ENCODE measurements at regions not wholly inside any gene's neighbourhood (a gene's known extent, or its start where the extent isn't known, plus 50 kb on each side); places are given as distances from the start of the nearest gene placed in this dataset.

- DNase-seq (ENCODE audit: extremely low spot score), result no peak
- peak; percentile 81 for TF ChIP-seq ELF4 (IDR thresholded peaks at IDR 0.05)
- TF ChIP-seq, protein P1, sequence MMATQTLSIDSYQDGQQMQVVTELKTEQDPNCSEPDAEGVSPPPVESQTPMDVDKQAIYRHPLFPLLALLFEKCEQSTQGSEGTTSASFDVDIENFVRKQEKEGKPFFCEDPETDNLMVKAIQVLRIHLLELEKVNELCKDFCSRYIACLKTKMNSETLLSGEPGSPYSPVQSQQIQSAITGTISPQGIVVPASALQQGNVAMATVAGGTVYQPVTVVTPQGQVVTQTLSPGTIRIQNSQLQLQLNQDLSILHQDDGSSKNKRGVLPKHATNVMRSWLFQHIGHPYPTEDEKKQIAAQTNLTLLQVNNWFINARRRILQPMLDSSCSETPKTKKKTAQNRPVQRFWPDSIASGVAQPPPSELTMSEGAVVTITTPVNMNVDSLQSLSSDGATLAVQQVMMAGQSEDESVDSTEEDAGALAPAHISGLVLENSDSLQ (IDR thresholded peaks at IDR 0.05), result no peak
- POLR2A ChIA-PET, result no interaction called here
- CTCF ChIA-PET, result no interaction called here
Measured at GRCh38 chr10:85157206-85157605, 828.8 kb downstream of the CCSER2 start.

DNA sequence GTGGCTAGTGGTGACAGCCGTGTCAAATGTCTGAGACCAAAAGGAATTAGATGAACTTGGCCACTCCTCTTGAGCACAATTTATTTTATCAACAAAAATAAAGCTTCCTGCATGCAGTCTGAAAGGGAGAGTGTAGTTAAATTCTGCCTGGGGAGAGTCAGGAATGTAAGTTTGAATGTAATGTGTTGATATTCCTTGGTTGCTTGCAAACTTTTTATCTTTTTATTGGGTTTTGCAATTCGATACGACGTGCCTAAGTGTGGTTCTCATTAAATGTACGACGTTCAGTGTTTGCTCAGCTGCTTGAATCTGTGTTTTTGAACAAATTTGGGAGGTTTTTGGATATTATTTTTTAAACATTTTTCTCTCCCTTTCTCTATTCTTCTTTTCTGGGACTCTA lies 839.9 kb downstream of the CCSER2 start:
- TF ChIP-seq ZNF384 (IDR thresholded peaks at IDR 0.05) (no peak), CTBP1 (IDR thresholded peaks at IDR 0.05; ENCODE audit: borderline replicate concordance) (no peak), LEF1 (IDR thresholded peaks at IDR 0.05; ENCODE audit: borderline replicate concordance) (no peak), SUZ12 (IDR thresholded peaks at IDR 0.05) (no peak), FOXK2 (IDR thresholded peaks at IDR 0.05) (no peak), FOXM1 (IDR thresholded peaks at IDR 0.05; ENCODE audit: borderline replicate concordance) (no peak), TARDBP (IDR thresholded peaks at IDR 0.05) (no peak), L3MBTL2 (conservative IDR thresholded peaks at IDR 0.05) (no peak)
- CTCF ChIA-PET, result no interaction called here
- POLR2A ChIA-PET, result no interaction called here
- DNase-seq (ENCODE audit: extremely low spot score), result no peak

DNA sequence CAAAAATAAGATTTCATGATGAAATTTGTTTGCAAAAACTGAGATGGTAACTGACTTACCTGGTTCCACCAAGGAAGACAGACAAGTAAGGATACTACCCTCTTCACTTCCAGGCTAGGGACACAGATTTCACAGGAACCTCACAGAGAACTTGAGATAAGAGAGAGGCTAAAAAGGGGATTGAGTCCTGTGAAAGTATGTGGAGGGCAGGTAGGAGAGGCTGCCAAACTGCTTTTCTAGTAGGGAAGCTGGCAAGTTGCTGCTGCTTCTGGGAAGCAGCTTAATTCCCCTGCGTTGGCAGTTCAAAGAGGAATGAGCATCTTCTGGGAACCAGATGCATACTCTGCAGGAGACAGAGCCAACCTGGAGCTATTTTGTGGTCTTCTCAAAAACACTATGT lies 841.6 kb downstream of the CCSER2 start:
- CTCF ChIA-PET, result no interaction called here
- TF ChIP-seq BHLHE40 (IDR thresholded peaks at IDR 0.05; ENCODE audit: borderline replicate concordance) (no peak), LEF1 (IDR thresholded peaks at IDR 0.05; ENCODE audit: borderline replicate concordance) (no peak), CTBP1 (IDR thresholded peaks at IDR 0.05; ENCODE audit: borderline replicate concordance) (no peak), ZNF384 (IDR thresholded peaks at IDR 0.05) (no peak), FOXK2 (IDR thresholded peaks at IDR 0.05) (no peak), SUZ12 (IDR thresholded peaks at IDR 0.05) (no peak), L3MBTL2 (conservative IDR thresholded peaks at IDR 0.05) (no peak), ARNT (IDR thresholded peaks at IDR 0.05) (no peak)
- TF ChIP-seq, protein P1 (IDR thresholded peaks at IDR 0.05), result no peak
- POLR2A ChIA-PET, result no interaction called here
- DNase-seq (ENCODE audit: extremely low spot score), result no peak

DNA sequence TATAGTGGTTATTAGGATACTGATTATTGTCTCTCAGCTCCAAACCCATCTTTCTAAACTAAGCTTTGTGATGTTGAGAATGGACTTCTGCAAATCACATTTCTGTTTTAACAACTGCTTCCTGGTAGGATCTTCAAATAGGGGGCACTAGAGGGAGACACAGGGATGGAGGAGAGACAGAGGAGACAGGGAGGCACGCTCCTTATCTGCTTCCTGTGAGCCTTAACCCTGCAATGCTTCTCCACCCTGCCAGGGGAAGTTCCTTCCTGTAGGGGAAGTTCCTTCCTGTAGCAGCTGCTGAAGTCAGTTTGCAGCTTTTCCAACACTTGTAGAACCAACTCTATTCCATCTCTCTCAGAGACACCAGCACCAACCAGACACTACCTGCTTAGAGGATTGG lies 847.2 kb downstream of the CCSER2 start:
- ChIA-PET CTCF (interaction anchor here (0.6 kb wide), 1 partner anchor 1199 kb away, joined by 3 read pairs; no protein-coding TSS in a partner anchor), POLR2A (no interaction called here)
- TF ChIP-seq FOXK2 (IDR thresholded peaks at IDR 0.05) (no peak), ARNT (IDR thresholded peaks at IDR 0.05) (no peak), SP1 (IDR thresholded peaks at IDR 0.05) (no peak), FOXM1 (IDR thresholded peaks at IDR 0.05; ENCODE audit: borderline replicate concordance) (no peak), HDGF (IDR thresholded peaks at IDR 0.05; ENCODE audit: borderline replicate concordance) (no peak), TARDBP (IDR thresholded peaks at IDR 0.05) (no peak), ZNF384 (IDR thresholded peaks at IDR 0.05) (no peak), FOXA1 (IDR thresholded peaks at IDR 0.05) (no peak), CTBP1 (IDR thresholded peaks at IDR 0.05; ENCODE audit: borderline replicate concordance) (no peak), SUZ12 (IDR thresholded peaks at IDR 0.05) (no peak), L3MBTL2 (conservative IDR thresholded peaks at IDR 0.05) (no peak), NFRKB (IDR thresholded peaks at IDR 0.05) (no peak), LEF1 (IDR thresholded peaks at IDR 0.05; ENCODE audit: borderline replicate concordance) (no peak), BHLHE40 (IDR thresholded peaks at IDR 0.05; ENCODE audit: borderline replicate concordance) (no peak), ELF4 (IDR thresholded peaks at IDR 0.05) (no peak)
- TF ChIP-seq, protein P1 (IDR thresholded peaks at IDR 0.05), result no peak
- DNase-seq (ENCODE audit: extremely low spot score), result no peak

DNA sequence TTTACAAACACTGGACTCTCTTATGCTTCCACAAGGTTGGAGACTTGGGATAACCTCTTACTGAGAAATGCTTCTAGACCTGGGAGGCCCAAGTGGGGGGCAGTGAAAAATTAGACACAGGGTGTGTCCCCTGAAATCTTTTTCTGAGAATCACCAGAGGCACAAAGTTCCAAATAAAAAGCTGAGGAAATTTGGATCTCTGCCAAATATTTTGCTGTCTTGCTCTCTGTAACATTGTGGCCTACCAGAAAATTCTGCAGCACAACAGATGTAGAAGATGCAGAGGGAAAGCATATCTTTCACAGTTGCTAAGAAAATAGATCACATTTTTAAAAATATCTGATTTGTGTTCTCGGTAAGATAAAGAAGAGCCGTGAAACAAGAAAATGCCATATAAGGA lies 849.4 kb downstream of the CCSER2 start:
- no peak for TF ChIP-seq SP1 (IDR thresholded peaks at IDR 0.05)
- TF ChIP-seq FOXK2 (IDR thresholded peaks at IDR 0.05), result no peak
- no peak for TF ChIP-seq NFRKB (IDR thresholded peaks at IDR 0.05)
- no peak for TF ChIP-seq CTBP1 (IDR thresholded peaks at IDR 0.05; ENCODE audit: borderline replicate concordance)
- TF ChIP-seq HDGF (IDR thresholded peaks at IDR 0.05; ENCODE audit: borderline replicate concordance), result no peak
- TF ChIP-seq SUZ12 (IDR thresholded peaks at IDR 0.05), result no peak
- no peak for TF ChIP-seq BHLHE40 (IDR thresholded peaks at IDR 0.05; ENCODE audit: borderline replicate concordance)
- TF ChIP-seq ARNT (IDR thresholded peaks at IDR 0.05), result no peak
- TF ChIP-seq FOXA1 (IDR thresholded peaks at IDR 0.05), result no peak
- no peak for TF ChIP-seq LEF1 (IDR thresholded peaks at IDR 0.05; ENCODE audit: borderline replicate concordance)
- TF ChIP-seq L3MBTL2 (conservative IDR thresholded peaks at IDR 0.05), result no peak
- TF ChIP-seq ZNF384 (IDR thresholded peaks at IDR 0.05), result no peak
- TF ChIP-seq, protein P1 (IDR thresholded peaks at IDR 0.05), result no peak
- no peak for TF ChIP-seq FOXM1 (IDR thresholded peaks at IDR 0.05; ENCODE audit: borderline replicate concordance)
- DNase-seq (ENCODE audit: extremely low spot score), result no peak
- POLR2A ChIA-PET, result no interaction called here
- CTCF ChIA-PET, result no interaction called here

DNA sequence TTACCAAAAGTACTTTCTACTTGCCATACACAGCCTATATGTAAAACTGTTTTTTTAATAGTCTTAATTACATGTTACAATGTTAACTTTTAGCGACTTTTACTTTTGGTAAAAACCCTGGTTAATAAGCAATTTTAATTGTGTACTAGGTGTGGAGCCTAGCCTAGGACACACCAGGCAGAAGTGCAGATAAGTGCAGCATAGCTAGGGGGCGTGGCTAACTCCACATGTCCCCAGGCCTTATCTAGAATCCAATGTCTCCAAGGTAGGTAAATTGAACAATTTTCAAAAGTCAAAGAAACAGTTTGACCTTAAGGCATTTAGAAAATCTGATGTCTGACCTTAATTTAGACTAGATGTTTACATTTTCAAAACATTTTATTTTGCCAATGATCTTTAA lies 858.7 kb downstream of the CCSER2 start:
- ChIA-PET POLR2A (no interaction called here), CTCF (no interaction called here)
- TF ChIP-seq FOXK2 (IDR thresholded peaks at IDR 0.05) (no peak), CTBP1 (IDR thresholded peaks at IDR 0.05; ENCODE audit: borderline replicate concordance) (no peak), HDGF (IDR thresholded peaks at IDR 0.05; ENCODE audit: borderline replicate concordance) (no peak), SP1 (IDR thresholded peaks at IDR 0.05) (no peak), ELF4 (IDR thresholded peaks at IDR 0.05) (no peak), FOXM1 (IDR thresholded peaks at IDR 0.05; ENCODE audit: borderline replicate concordance) (no peak), TARDBP (IDR thresholded peaks at IDR 0.05) (no peak), FOXA1 (IDR thresholded peaks at IDR 0.05) (no peak), SUZ12 (IDR thresholded peaks at IDR 0.05) (no peak), LEF1 (IDR thresholded peaks at IDR 0.05; ENCODE audit: borderline replicate concordance) (no peak)
- TF ChIP-seq, protein P1 (IDR thresholded peaks at IDR 0.05), result no peak
- no peak for DNase-seq (ENCODE audit: extremely low spot score)

All from HEK293T (cell line).